Endothelial cell of hepatic sinusoid (primary cell): ENCODE measurements at regions not wholly inside any gene's neighbourhood (a gene's known extent, or its start where the extent isn't known, plus 50 kb on each side); places are given as distances from the start of the nearest gene placed in this dataset.
"Not testable (repeated sequence)": the region's sequence is repeated elsewhere in the genome, so short reads cannot be mapped to it uniquely, and the experiment has no call there.

ENCODE experiments used
- in situ Hi-C: cut with HindIII; loops from 2 replicates; pipeline ENCODE4 v1.10.0; 2017; ENCODE audit warnings: low sequenced_read_pairs

- in situ Hi-C loops, result no loop called here
These were observed 1398.1 kb downstream of the BRD1 start for GRCh38 chr22:48429446-48430020.

- in situ Hi-C loops, result no loop called here
These were observed 1398.9 kb downstream of the BRD1 start for GRCh38 chr22:48428631-48429371.

- in situ Hi-C loops, result no loop called here
These were observed 1399.9 kb downstream of the BRD1 start for GRCh38 chr22:48427731-48428211.

GRCh38 chr22:48426466-48427380, 1401.0 kb downstream of the BRD1 start:
- in situ Hi-C loops, result no loop called here

GRCh38 chr22:48425641-48426040, 1402.0 kb downstream of the BRD1 start:
- in situ Hi-C loops, result no loop called here

GRCh38 chr22:48425091-48425506, 1402.6 kb downstream of the BRD1 start:
- in situ Hi-C loops, result no loop called here

- in situ Hi-C loops, result no loop called here
These were observed 1403.0 kb downstream of the BRD1 start for GRCh38 chr22:48424661-48425060.

GRCh38 chr22:48424201-48424627, 1403.5 kb downstream of the BRD1 start:
- in situ Hi-C loops, result no loop called here

GRCh38 chr22:48423481-48423911, 1404.2 kb downstream of the BRD1 start:
- in situ Hi-C loops, result no loop called here

GRCh38 chr22:48422900-48423480, 1404.7 kb downstream of the BRD1 start:
- in situ Hi-C loops, result no loop called here

- in situ Hi-C loops, result no loop called here
These were observed 1408.8 kb downstream of the BRD1 start for GRCh38 chr22:48418831-48419230.

GRCh38 chr22:48417225-48418070, 1410.2 kb downstream of the BRD1 start:
- in situ Hi-C loops, result no loop called here

- in situ Hi-C loops, result no loop called here
These were observed 1411.1 kb downstream of the BRD1 start for GRCh38 chr22:48416396-48417224.

- in situ Hi-C loops, result no loop called here
These were observed 1412.2 kb downstream of the BRD1 start for GRCh38 chr22:48415520-48415919.

- in situ Hi-C loops, result no loop called here
These were observed 1413.0 kb downstream of the BRD1 start for GRCh38 chr22:48414651-48415050.

- in situ Hi-C loops, result not testable (repeated sequence)
These were observed 1414.7 kb downstream of the BRD1 start for GRCh38 chr22:48412931-48413330.

GRCh38 chr22:48410536-48410935, 1417.1 kb downstream of the BRD1 start:
- in situ Hi-C loops, result no loop called here

GRCh38 chr22:48407256-48407955, 1420.3 kb downstream of the BRD1 start:
- in situ Hi-C loops, result no loop called here

GRCh38 chr22:48406161-48406560, 1421.5 kb downstream of the BRD1 start:
- in situ Hi-C loops, result no loop called here
